Activated CD4-positive, CD25-positive, alpha-beta regulatory T cell treated with anti-CD3 and anti-CD28 coated beads, Interleukin-2, amount 50 U/mL, for 24 hours (primary cell): ENCODE measurements at regions not wholly inside any gene's neighbourhood (a gene's known extent, or its start where the extent isn't known, plus 50 kb on each side); places are given as distances from the start of the nearest gene placed in this dataset.
"Not testable (repeated sequence)": the region's sequence is repeated elsewhere in the genome, so short reads cannot be mapped to it uniquely, and the experiment has no call there.

Experiments
- ATAC-seq, 2 donors: fragments of 150-1000 bp; cut with Tn5 transposase; one replicate each; pipeline ENCODE4 v1.10.0; 2021; ENCODE audit warnings: mild to moderate bottlenecking in 1 of 2, moderate library complexity in 1 of 2

DNA sequence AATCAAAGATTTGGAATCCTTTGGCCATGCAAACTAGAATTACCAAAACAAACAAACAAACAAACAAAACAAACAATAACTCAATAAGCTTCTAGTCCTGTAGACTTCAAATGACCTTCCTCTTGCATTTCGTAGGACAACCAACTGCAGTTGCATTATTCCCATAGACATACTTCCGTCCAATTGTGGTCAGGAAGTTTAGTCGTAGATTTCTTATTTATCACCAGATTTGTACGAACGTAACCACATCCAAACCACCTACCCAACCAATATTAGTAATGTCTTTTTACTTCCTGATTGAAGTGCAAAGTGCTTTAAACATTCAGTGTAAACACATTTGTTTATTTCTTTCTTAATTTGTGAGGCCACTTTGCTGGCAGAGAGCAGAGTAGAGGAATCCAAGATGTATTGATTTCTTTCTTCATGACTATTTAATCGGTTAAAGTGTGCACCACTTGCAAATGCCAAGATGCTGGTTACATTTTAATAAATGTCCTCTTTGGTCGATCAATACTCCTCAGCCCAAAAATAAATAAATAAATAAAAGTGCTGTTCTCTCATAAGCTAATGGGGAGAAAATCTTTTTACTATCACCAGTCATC, 1745.6 kb upstream of the CELF4 start:
- no peak for ATAC-seq

DNA sequence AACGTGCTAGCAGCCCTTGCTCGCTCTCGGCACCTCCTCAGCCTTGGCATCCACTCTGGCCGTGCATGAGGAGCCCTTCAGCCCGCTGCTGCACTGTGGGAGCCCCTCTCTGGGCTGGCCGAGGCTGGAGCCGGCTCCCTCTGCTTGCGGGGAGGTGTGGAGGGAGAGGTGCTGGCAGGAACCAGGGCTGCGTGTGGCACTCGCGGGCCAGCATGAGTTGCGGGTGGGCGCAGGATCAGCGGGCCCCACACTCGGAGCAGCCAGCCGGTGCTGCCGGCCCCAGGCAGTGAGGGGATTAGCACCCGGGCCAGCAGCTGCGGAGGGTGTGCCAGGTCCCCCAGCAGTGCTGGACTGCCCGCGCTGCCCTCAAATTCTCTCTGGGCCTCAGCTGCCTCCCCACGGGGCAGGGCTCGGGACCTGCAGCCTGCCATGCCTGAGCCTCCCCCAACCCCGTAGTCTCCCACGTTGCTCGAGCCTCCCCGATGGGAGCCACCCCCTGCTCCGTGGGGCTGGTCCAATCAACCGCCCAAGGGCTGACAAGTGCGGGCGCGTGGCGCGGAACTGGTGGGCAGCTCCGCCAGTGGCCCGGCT, 1743.4 kb upstream of the CELF4 start:
- ATAC-seq, result not testable (repeated sequence)

DNA sequence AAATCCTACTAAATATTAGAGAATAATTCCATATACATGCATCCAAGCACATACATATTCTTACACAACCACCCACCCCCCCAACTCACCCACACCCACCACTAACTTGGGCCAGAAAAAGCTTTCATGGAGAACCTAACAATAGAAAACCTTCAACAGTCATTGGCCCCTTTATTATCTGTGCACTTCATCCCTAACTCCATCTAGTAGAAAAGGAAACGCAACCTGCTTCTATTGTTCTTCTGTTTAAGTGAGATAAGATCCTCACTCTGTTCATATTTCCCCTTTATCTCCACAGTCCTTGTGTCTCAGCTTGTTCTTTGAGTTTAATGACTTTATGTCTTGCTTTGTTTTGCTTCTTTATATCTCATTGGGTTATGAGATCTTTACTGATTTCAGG, 1740.2 kb upstream of the CELF4 start:
- no peak for ATAC-seq

DNA sequence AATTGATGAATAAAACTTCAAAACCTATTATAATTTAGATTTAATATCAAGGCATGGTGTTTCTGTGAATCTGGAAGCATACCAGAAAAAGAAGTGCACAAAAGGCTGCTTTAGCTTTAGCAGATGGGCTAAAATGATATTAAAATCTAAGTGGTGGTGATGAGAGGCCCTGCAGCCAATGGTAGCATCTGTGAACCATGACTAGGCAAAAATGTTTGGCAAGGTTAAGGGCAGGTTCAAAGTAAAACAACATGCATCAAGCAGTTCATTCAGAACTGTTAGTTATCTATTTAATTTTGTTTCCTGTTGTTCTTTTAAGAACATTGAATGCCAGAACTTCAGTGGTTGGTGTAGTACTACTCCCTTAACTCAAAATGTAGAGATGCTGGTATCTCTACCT, 1736.9 kb upstream of the CELF4 start:
- no peak for ATAC-seq

DNA sequence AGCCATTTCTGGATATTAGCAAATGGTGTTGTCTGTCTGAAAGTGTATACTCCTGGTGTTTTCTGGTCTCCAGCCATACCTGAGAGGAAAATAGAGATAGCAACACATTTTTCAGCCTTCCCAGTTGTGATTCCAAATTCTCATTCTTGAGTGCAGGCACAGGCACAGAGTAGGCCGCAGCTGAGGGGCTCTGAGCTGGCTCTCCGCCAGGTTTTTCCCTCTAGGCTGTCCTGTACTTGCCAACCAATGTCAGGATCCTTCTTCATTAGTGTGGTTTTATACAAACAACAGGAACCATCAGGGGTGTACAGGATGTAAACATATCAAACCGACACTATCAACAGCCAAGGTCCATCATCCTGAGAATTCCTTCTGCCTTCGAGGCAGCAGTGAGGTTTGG, 1733.6 kb upstream of the CELF4 start:
- no peak for ATAC-seq

DNA sequence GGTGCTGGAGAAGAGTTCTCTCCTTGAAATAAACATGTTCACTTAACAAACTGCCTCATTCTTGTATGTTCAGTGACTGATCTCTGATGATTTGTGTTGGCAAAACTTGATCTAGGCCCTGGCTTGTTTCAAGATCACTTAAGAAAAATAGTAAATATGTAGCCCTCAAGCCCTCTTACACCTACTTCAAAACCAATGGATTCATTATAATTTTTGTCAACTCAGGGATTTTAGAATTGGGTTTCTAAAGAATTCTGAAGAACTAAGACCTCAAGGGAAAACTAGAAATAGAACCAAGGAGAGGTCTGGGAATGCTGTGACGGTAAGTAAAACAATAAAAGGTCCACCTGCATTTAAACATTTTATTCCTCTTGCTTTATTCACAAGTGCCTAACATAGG, 1731.6 kb upstream of the CELF4 start:
- ATAC-seq, result no peak

DNA sequence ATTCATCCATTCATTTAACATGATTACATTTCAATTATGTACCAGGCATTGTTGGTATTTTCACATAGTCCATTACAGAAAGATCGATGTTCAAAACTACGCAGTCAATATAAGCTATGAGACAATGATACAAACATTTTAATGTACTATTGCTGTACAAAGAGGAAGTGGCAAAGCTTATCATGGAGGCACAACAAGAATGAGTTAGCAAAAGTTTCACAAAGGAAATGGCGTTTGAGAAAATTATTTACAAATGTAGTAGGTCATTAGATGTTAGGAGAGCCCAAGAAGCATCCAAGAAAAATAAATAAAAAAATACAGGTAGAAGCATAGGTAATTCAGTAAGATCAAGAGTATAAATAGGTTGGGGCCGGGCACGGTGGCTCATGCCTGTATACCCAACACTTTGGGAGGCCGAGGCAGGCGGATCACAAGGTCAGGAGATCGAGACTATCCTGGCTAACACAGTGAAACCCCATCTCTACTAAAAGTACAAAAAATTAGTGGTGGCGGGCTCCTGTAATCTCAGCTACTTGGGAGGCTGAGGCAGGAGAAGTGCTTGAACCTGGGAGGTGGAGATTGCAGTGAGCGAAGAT, 1730.8 kb upstream of the CELF4 start:
- no peak for ATAC-seq

DNA sequence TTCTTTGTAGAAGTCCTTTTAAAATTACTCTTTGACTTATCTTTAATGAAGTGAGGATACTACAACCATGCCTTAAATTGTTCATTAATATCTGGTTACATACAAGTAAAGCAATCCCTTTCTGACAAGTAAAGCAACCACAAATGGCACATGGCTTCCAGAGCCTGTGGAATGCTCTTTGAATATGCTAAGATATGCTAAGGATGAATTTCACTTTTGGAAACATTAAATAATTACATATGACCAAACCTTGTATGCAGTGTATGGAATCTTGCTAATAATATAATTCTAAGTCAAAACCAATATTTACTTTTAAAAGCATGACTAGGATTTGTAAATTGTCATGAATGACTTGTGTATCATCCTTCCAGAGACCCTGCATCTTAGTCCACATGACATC, 1711.2 kb upstream of the CELF4 start:
- no peak for ATAC-seq

DNA sequence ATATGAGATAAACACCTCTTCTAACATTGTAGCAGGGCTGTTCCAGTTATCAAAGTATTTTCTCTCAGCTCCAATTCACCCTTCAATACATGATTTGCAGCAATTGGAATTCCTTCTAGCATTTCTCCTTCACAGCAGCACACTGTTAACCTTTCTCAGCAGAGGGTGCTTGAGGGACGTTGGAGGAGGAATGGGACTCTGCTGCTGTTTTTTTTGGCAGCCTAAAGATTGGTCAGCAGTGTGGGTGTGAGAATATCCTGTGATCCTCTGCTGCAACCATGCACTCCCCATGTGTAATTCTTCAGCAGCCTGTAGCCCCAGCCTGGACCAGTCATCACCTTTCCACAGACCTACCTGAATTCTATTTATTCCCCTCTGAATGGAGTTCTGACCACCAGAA, 1708.9 kb upstream of the CELF4 start:
- ATAC-seq, result no peak

DNA sequence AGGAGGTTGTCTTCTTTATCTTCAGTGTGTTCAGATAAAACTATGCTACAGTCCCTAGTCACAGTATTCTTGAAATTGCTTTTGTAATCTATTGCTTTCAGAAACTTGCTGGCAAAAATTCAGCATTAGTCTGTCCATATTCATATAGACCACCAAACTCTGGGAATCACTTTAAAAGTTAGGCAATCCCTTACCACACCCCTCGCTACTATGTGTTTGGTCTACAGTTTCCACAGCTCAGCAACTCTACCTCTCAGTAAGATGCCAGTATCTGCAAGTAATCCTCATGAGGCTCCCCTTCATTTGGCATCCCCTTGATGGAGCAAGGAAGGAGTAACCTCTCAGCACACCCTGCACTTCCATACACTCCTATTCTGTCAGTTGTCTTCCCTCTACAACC, 1706.6 kb upstream of the CELF4 start:
- no peak for ATAC-seq

DNA sequence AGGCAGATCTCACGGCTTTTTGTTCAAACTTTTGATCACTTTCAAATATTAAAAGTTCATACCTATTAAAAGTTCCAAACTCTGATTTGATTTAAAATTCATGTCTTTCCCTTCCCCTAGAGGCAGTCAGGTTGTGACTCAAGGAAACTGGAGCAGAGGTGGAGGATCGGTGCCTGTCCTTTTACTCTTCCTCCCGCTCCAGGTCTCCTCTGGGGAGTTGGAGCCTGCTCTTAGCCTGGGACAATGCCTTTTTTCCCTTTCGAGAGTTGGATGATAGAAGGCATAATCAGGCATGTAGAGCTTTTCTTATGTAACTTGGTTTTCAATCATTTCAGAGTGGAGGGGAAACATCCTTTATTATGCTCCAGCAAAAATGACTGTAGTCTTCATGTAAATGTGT, 1706.1 kb upstream of the CELF4 start:
- ATAC-seq, result no peak

DNA sequence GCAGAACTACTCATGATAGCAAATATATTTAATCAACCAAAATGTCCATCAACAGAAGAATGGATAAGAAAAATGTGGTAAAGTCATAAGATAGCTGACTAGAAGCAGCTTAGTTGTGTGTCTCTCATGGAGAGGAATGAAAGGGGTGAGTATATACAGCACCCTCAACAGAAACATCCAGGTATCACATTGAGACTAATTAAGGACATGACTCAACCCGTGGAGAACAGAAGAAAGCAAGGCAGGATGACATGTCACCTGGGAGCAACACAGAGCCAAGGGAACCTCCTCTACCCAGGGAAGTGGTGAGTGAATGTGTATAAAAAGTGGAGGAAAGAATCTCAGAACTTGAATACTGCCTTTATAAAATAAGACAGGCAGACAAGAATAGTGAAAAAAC, 1695.0 kb upstream of the CELF4 start:
- ATAC-seq, result no peak

DNA sequence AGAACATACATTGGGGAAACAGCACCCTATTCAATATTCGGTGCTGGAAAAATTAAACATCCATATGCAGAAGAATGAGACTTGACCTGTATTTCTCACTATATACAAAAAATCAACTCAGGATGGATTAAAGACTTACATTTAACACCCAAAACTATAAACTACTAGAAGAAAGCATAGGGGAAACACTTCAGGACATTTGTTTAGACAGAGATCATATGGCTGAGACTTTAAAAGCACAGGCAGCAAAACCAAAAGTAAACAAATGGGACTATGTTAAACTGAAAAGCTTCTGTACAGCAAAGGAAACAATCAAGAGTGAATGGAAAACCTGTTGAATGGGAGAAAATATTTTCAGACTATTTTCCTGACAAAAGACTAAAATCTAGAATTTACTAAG, 1694.1 kb upstream of the CELF4 start:
- ATAC-seq, result no peak

DNA sequence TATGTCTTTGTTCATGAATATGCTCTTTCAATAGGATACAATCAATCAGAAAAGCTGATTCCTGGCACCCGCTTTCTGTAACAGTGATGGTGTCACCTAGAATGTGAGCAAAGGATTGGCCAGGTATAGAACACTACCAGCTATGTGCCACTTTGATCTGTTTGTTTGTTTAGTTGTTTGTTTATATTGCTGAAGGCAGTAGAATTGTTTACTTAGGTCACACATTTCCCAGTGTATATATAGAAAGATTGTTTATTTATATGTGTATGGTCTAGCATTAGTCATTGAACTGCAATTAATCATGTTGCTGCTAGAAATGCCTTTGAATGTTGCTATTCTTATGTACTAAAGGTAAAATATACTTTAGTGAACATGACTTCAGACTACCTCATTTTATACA, 1678.6 kb upstream of the CELF4 start:
- ATAC-seq, result no peak

DNA sequence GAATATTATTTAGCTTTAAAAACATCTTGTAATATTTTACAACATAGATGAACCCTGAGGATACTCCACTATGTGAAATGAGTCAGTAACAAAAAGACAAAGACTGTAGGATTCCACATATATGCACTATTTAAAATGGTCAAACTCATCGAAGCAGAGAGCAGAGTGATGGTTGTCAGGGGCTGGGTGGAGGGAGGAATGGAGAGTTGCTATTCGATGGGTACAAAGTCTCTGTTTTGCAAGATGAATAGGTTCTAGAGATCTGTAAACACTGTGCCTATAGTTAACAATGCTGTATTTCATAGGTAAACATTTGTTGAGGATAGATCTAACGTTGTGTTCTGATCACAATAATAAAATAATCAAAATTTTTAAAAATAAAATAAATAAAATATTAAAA, 1675.9 kb upstream of the CELF4 start:
- ATAC-seq, result no peak

DNA sequence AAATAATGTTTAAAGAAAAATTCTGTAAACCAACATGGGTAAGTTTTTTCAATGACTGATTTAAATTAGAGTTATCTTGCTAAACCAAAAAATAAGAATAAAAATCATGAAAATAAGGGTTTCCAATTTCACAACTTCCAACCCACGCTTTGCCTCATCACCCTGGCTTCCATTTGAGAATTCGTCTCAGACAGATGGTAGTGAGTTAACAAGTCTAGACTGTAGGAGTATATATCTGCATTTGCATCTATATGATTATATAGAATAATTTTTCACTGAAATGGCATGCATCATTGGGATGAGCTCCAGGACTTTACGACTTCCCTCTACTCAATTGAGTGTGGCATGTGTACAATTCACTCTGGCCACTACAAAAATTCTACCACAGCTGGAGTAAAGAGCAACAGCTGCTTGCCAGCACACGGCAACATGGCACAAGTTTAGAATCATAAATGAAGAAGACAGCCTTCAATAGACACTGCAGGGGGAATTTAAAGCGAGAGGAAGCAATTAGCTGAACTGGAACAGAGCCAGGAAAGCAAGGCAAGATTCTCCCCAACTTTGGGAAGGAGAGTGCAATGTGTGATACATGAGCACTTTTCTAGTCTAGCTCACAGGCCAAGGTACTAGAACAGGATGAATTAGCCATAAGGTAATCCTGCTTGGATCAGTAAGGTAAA, 1673.5 kb upstream of the CELF4 start:
- ATAC-seq, result no peak

DNA sequence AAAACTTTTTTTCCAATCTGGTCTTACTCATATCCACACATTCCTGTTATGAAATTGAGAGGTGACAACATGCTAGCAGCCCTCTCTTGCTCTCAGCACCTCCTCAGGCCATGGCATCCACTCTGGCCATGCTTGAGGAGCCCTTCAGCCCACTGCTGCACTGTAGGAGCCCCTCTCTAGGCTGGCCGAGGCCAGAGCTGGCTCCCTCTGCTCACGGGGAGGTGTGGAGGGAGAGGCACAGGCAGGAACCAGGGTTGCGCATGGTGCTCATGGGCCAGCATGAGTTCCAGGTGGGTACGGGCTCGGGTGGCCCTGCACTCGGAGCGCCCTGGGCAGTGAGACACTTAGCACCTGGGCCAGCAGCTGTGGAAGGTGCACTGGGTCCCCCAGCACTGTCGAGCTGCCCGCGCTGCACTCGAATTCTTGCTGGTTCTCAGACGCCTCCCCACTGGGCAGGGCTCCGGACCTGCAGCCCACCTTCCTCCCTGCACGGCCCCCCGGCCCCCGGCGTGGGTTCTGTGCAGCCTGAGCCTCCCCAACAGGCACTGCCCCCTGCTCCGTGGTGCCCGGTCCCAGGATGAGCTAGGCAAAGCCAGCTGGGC, 1669.6 kb upstream of the CELF4 start:
- ATAC-seq, result no peak

DNA sequence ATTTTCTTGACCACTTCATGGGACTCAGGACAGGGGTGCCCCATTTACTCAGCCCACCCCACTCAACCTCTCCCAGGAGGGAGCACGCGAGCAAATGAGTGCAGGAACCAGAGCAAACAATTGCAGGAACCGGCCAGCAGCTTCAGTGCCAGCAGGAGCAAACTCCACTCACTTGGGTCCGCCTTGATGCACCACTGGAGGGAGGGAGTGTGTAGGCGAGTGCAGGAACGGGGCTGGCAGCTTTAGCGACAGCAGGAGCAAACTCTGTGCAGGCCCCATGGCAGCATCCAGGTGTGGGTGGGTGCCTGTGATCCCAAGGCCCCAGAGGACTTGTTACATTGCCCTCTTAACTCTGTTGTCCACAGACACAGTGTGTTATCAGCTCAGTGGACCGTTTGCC, 1667.3 kb upstream of the CELF4 start:
- ATAC-seq, result no peak

DNA sequence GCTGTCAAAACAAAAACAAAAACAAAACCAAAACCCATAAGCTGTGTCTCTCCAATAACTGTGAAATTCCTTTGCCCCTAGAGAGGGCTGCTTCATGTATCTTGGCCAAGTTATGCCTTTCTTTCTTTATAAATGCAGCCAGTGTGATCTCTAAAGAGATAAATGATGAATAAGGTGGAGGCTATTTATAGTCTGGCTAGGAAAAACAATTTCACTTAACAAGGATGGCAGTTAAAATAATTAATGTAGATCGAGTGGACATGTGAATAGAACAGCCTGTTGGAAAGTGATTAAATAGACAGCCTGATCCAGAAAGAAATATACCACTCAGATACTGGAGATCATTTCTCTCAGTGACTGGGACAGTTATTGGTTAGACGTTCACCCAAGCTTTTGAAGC, 1666.9 kb upstream of the CELF4 start:
- ATAC-seq, result no peak

DNA sequence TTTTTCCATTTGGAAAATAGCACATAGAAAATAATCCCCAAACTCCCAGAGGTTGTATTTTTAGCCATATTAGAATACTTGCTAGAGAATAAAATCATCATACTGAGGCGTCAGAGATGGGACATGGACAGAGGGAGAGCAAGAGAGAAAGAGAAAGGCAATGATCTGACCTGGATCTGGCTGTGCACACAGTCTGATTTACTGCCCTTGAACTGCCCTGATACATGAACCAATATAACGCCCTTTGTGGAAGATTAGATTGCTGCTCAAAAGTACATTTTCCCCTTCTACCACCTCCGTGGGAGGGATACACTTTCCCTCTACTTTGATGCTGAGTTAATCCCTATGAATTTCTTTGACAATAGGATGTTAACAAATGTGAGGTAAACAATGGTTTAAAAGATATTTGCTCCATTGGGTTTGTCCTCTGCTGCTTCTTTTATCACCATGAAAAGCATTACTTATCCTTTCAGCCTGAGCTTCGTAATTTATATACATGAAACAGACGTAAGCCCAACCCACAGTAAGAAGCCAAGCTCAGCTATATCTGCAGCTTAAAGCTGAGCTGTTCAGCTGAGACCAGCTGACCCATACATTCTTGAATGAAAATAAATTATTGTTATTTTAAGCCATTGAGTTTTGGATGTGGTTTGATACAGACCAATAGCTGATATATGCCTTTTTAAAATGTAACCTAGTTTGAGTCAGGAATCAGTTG, 1664.6 kb upstream of the CELF4 start:
- no peak for ATAC-seq

DNA sequence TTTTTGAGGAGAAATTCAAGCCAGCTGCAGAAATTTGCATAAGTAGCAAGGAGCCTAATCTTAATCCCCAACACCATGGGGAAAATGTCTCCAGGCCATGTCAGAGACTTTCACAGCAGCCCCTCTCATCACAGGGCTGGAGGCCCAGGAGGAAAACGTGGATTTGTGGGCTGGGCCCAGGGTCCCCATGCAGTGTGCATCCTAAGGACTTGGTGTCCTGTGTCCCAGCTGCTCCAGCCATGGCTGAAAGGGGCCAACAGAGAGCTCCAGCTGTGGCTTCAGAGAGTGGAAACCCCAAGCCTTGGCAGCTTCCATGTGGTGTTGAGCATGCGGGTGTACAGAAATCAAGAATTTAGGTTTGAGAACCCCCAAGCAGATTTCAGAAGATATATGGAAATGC, 1662.2 kb upstream of the CELF4 start:
- not testable (repeated sequence) for ATAC-seq

DNA sequence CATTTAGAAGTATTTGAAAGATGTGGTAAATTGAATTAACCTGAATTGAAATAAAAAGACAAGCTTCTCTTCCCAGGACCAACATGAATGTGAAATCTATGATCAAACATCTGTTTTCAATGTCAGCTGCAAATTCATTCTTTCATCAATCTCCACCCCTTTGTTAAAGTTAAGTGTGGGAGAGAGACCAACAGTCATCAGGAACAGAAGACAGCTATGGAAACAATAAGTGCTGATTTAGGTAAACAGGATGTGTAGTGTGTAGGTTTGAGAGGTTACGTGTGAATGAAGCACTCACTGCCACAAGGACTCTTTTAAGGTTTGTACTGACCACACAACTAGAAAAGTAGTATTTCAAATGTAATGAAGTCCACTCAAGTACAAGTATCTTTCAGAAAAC, 1659.8 kb upstream of the CELF4 start:
- no peak for ATAC-seq

DNA sequence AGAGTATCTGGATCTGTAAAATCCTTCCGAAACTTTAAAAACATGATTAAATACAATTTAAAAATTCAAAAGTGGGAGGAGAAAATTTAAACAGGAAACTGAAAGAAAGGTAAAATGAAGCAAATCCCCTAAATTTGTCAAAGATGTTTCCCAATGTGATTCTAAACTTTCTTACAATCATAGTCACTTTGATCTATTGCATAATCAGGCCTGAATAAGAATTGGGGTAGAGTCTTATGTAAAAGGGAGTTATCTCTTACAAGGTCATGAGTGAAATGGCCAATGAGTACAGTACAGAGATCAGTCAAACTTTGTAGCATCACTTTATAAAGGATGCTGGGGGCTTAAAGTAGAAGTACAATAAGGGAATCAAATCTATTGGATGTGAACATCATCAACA, 1657.7 kb upstream of the CELF4 start:
- ATAC-seq, result no peak
